Suppressor macrophage treated with lipopolysaccharide for 1 hour (primary cell): ENCODE measurements at regions not wholly inside any gene's neighbourhood (a gene's known extent, or its start where the extent isn't known, plus 50 kb on each side); places are given as distances from the start of the nearest gene placed in this dataset.

ENCODE experiments used
- DNase-seq, 3 donors: peaks; one replicate each; pipeline ENCODE4 v3.0.0-alpha.2; 2020 to 2022

DNA sequence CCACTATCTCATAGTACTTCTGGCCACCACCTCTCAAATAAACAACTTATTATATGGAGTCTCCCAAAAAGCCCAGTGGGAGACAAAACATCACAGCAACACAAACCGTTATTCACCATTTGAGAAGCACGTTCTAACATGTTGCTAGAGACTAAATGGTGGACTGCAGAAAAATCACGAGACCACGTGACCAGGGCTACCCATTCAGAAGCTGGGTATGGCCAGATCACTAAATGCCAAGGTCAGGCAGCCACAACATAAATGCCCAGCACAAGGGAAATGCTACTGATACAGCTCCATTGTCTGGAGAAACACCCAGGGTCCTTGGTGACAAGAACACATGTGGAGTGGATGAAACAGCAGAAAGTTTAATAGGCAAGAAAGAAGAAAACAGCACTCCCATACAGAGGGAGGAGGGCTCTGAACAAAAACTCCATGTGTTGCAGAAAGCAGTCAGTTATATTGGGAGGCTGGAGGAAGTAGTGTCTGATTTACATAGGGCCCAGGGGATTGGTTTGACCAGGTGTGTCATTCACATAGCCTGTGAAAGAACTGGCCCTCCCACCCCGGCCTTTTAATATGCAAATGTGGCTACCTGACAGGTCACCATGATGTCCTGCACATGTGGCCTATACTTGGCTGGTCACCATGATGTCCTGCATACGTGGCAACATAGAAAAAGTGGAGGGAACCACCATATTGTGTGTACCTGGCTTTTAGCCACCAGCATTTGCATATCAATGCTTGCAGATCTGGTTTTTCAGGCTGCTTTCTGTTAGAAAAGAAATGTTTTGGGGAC, 97.2 kb downstream of the TRIM36 start:
- DNase-seq: no peak

- no peak for DNase-seq
Observed at GRCh38 chr5:115070737-115071136, 99.0 kb downstream of the TRIM36 start.

GRCh38 chr5:115069087-115069968, 100.4 kb downstream of the TRIM36 start:
- DNase-seq: peak; percentile 45 to 51 (median 46)

DNA sequence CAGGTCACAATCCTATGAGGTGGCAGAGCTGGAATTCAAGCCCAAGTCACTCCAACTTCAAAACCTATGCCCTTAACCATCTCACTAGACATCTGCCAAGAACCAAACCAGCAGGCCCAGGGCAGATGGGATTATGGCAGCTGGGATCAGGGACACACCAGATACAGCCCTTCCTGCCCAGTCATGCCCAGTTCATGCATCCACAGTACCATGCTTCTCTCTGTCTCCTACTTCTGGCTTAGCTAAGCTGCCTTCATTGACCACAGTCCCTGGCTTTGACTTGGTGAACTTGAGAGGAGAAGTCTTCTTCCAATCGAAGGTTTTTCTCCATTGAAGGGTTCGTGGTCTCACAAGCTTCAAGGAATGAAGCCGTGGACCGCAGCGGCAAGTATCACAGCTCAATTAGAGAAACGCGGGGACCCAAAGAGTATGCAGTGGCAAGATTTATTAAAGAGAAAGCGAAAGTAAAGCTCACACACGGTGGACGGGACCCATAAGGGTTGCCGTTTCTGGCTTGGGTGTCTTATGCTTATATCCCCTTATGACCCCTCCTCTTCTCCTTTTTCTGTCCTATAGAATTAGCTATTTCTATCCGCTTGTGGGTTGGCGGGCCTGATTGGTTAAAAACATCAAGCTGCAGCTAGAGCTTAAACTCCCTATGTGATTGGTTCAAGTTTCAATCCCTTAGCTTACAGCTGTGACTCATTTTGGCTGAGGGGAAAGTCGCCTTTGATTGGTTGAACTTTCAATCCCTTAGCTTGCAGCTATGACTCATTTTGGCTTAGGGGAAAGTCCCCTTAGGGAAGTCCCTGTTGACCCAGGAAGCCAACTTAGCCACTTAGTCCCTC, 101.2 kb downstream of the TRIM36 start:
- peak; percentile 69 to 88 (median 76) for DNase-seq

DNA sequence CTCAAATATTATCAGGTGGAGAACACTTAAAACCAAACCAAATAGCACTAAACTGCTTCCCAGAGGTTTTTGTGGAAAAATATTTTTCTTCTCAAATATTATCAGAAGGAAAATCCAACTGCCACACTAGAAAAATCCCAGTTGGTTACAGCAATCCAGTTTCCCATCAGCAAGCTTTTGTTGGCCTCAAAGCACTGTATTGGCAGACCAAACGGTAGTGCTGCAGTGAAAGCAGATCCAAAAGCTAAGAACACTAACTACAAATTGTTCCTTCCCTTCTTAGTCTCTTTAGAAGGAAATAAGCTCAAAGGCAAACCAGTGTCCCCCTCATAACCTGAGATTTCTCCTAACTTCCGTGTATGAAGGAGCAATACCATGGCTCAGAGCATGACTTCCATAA, 105.3 kb downstream of the TRIM36 start:
- no peak for DNase-seq

DNA sequence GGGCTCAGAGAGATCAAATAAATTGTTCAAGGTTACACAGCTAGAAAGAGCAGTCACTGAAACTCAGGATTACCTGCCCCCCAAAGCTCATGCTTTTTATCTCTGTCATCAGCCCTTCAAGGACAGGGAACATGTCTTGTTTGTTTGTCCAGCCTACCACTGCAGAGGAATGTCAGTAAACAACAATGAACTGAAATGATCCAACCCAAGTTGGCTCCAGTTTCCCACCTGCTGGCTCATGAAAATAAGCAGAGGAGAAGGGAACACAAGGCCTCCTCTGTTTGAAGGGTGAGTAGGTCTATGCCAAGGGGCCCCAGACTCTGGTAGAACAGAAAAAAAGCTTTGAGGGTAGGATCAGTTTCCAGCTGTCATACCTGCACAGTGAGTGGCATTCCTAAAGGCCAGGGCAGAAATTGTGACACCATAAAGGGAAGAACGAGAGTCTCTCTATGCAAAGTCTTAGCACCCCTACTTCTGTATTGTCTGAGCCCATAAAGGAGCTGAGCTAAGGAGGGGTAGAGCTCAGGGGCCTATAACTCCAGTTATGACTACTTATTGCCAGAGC, 115.2 kb downstream of the TRIM36 start:
- DNase-seq: no peak

DNA sequence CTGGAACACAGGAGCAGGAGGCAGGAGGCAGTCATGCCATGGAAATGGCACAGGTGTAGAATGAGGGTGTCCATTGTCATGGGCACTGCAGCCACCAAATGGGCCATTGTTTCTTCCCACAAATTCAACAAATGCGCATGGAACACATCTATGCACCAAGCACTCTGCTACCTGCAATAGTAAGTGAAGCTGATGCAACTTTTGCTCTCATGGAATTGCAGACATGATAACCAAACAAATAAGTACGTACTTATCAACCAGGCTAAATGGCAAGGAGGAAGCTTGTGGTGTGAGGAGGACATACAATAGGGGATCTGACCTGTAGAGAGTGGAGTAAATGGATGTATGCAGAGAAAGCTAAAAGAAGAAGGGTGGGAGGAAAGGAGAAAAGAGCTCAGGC, 116.8 kb downstream of the TRIM36 start:
- no peak for DNase-seq

- no peak for DNase-seq
Observed at GRCh38 chr5:115050866-115051265, 118.8 kb downstream of the TRIM36 start.

DNA sequence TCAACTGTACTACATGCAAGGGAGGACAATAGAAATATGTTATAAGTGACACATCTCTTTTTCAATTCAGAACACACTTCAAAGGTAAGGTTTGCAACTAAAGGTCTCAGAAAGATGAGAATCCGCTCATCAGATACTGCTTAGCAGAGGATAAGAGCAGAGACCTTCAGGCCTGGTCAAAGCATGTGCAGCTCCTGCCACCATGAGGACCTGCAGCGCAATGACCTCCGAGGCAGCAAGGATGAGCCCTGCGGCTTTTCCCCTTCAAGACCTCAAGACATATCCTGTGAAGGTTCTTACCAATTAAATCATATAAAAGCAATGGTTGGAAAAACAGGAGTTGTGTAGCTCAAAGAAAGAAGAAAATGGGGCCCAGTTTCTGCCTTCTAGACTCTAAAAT, 135.8 kb downstream of the TRIM36 start:
- peak in 2 of 3 donors; percentile 3 to 13 for DNase-seq

DNA sequence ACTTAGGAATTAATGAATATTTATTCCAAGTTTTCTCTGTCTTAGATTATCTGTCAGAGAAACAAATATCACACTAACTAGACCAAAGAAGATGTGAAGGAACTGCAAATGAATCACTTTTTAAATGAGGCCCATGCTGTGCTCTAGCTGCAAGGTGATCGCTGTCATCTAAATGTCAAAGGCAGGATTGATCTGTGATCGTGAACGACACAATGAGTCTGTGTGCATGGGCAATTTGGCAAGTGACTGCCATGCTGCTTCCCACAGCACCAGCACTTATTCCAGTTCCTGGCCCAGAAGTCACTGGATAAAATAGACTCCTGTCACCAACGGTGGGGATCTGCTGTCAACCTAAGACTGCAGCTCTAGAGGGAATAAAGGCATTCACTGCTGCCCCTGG, 141.2 kb downstream of the TRIM36 start:
- no peak for DNase-seq

- DNase-seq: no peak
Observed at GRCh38 chr5:115024922-115025321, 144.8 kb downstream of the TRIM36 start.

GRCh38 chr5:115022303-115022702, 147.4 kb downstream of the TRIM36 start:
- no peak for DNase-seq

DNA sequence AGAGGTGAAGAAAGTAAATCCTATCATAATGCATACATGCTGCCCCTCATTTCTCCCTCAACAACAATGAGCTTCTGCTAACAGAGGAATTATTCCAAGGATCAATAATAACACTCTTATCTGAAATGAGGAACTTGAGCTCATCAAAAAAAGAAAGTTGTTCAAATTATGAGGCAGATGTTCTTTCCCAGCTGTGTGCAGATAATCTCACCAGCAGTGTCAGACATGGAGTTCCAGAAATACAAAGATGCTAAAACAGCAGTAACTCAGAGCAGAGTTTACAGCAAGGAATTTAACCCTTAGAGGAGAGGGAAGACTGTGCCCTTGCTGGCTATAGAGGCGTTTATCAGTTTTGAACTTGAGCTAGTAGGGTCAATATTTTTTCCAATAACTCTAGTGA, 153.1 kb downstream of the TRIM36 start:
- no peak for DNase-seq

DNA sequence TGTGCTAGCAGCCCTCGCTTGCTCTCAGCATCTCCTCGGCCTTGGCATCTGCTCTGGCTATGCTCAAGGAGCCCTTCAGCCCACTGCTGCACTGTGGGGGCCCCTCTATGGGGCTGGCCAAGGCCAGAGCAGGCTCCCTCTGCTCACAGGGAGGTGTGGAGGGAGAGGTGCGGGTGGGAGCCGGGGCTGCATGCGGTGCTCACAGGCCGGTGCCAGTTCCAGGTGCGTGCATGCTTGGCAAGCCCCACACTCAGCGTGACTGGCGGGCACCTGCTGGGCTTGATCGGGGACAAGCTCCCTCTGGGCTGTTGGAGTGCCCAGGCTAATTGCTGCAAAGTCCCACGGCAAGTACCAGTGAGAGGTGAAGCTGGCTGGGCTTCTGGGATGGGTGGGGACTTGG, 170.5 kb downstream of the TRIM36 start:
- no peak for DNase-seq

DNA sequence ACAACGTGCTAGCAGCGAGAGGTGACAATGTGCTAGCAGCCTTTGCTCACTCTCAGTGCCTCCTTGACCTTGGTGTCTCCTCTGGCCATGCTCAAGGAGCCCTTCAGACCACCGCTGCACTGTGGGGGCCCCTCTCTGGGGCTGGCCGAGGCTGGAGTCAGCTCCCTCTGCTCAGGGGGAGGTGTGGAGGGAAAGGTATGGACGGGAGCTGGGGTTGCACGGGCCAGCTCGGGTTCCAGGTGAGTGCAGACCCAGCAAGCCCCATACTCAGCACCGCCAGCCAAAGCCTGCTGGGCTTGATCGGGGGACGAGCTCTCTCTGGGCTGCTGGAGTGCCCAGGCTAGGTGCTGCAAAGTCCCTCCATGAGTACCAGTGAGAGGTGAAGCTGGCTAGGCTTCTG, 180.2 kb downstream of the TRIM36 start:
- DNase-seq: no peak

DNA sequence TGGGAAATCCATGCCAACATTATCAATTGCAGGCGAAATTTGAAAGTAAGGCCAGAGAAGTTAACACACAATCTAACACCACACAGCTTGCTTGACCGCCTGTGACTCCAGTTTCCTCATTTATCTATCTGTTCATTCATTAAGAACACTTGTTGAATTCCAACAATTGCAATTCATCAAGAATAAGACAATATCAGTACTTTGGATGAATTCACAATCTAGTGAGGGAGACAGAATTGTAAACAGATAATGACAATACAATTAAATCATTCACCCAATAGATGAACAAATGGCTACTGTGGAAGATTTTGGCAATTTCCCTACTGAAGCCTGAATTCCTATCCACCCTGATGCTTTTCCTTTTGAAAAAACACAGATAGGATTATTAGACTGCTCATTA, 181.6 kb downstream of the TRIM36 start:
- no peak for DNase-seq

- no peak for DNase-seq
Observed at GRCh38 chr5:114984796-114985195, 184.9 kb downstream of the TRIM36 start.

GRCh38 chr5:114981111-114981510, 188.6 kb downstream of the TRIM36 start:
- DNase-seq: no peak

- DNase-seq: no peak
Observed at GRCh38 chr5:114977979-114978573, 191.6 kb downstream of the TRIM36 start.

- no peak for DNase-seq
Observed at GRCh38 chr5:114969482-114969881, 200.2 kb downstream of the TRIM36 start.

DNA sequence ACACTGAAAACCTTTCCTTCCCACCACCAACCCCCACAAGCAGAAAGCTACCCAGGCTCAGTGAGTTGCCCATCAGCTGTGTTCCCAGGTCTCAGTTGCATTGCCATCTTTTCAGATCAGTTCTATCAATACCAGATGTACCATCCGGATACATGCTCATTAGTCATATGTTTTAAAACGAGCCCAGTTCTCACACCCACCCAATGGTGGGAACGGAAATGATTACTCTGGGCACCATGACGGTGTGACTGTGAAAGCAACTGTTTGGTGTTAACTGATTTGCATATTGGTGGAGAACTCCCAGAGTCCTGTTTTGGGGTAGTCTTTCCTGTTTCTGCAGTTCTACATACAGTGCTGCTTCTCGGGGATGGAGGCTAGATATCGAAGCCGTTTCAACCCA, 212.3 kb downstream of the TRIM36 start:
- no peak for DNase-seq

- DNase-seq: peak; percentile 9 to 57 (median 30)
Observed at GRCh38 chr5:114953565-114953964, 216.1 kb downstream of the TRIM36 start.
